HepG2 (cell line): ENCODE measurements at regions not wholly inside any gene's neighbourhood (a gene's known extent, or its start where the extent isn't known, plus 50 kb on each side); places are given as distances from the start of the nearest gene placed in this dataset.
"Not testable (repeated sequence)": the region's sequence is repeated elsewhere in the genome, so short reads cannot be mapped to it uniquely, and the experiment has no call there.

ENCODE experiments used
- CSRNP2 ChIP-seq: sonication (generic); formaldehyde crosslinking; conservative IDR thresholded peaks from 2 replicates; pipeline ENCODE4 v1.8.0; 2022; ENCODE audit warnings: low read depth, missing genetic modification reagents
- CTCF ChIP-seq: sonication (generic); formaldehyde crosslinking; IDR thresholded peaks from 2 replicates; pipeline ENCODE4 v1.5.0; 2020; ENCODE audit warnings: mild to moderate bottlenecking, missing genetic modification reagents, moderate library complexity
- E2F5 ChIP-seq: sonication (generic); formaldehyde crosslinking; conservative IDR thresholded peaks from 2 replicates; pipeline ENCODE4 v1.4.0; 2020; ENCODE audit warnings: missing genetic modification reagents
- MNT ChIP-seq: fragments of 450-650 bp; IDR thresholded peaks from 2 replicates; pipeline ENCODE4 v1.6.1; 2016
- ZMAT3 ChIP-seq: sonication (generic); formaldehyde crosslinking; conservative IDR thresholded peaks from 2 replicates; pipeline ENCODE4 v1.7.0; 2021; ENCODE audit warnings: missing genetic modification reagents
- ZZZ3 ChIP-seq: sonication (generic); formaldehyde crosslinking; IDR thresholded peaks from 2 replicates; pipeline ENCODE4 v1.4.0; 2020; ENCODE audit warnings: missing genetic modification reagents, mild to moderate bottlenecking, borderline replicate concordance

- not testable (repeated sequence) for TF ChIP-seq ZZZ3 (CRISPR knock-in tag); CTCF (CRISPR knock-in tag); ZMAT3 (CRISPR knock-in tag); E2F5; CSRNP2 (CRISPR knock-in tag); MNT
Observed at GRCh38 chr9:41658706-41659105, 469.6 kb upstream of the ZNG1F start.
